ENCODE measurements at regions not wholly inside any gene's neighbourhood (a gene's known extent, or its start where the extent isn't known, plus 50 kb on each side); places are given as distances from the start of the nearest gene placed in this dataset.

DNA sequence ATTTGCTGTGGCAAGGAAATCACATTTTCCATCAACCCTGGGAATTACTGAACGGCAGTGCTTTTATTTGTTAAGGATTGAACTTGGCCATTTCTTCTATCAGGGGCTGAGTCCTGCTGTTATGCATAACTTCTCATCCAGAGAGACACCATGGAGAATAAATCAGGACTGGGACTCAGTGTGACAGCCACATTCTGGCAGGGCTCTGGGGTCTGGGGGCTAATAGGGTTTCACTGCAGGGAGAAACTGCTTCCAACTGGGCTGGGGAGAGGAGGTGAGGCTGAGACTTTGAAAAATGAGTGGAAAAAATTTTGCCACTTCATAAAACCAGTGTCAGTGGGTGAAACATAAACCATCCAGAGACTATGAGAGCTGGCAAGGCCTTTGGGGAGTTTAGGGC, 95.7 kb upstream of the ALDH1B1 start:
- no peaks in the 10 kb centered on the region for H3K4me1 ChIP-seq (ENCODE audit: control insufficient read depth in 1 of 2, insufficient read depth in 2 of 2, low read length in 2 of 2)
- Mint-ChIP-seq H3K9me3 (peaks cover 0 to 2% (median 0%) of the 10 kb centered on the region in 7 donors), H3K27me3 (ENCODE audit: low read depth in 3 of 3) (peaks cover 2 to 6% (median 3%) of the 10 kb centered on the region in 3 donors), H3K36me3 (no peaks in the 10 kb centered on the region), H3K4me3 (no peak overlapping the region), H3K27ac (no peak overlapping the region), H3K4me1 (no peaks in the 10 kb centered on the region)
- H3K27me3 ChIP-seq (ENCODE audit: control insufficient read depth in 2 of 2, insufficient read depth in 2 of 2, low read length in 2 of 2): no peaks in the 10 kb centered on the region
- TF ChIP-seq, protein P1, sequence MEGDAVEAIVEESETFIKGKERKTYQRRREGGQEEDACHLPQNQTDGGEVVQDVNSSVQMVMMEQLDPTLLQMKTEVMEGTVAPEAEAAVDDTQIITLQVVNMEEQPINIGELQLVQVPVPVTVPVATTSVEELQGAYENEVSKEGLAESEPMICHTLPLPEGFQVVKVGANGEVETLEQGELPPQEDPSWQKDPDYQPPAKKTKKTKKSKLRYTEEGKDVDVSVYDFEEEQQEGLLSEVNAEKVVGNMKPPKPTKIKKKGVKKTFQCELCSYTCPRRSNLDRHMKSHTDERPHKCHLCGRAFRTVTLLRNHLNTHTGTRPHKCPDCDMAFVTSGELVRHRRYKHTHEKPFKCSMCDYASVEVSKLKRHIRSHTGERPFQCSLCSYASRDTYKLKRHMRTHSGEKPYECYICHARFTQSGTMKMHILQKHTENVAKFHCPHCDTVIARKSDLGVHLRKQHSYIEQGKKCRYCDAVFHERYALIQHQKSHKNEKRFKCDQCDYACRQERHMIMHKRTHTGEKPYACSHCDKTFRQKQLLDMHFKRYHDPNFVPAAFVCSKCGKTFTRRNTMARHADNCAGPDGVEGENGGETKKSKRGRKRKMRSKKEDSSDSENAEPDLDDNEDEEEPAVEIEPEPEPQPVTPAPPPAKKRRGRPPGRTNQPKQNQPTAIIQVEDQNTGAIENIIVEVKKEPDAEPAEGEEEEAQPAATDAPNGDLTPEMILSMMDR (IDR thresholded peaks at IDR 0.05): no peak
- H2AFZ ChIP-seq (ENCODE audit: insufficient read depth, low read depth, low read length, poor library complexity, severe bottlenecking): no peak overlapping the region
- no peaks in the 10 kb centered on the region for H3K79me2 ChIP-seq (ENCODE audit: insufficient read depth, low read length)
- H3K36me3 ChIP-seq (replicated peaks in 1 of 2; ENCODE audit: control insufficient read depth in 1 of 2, insufficient read depth in 2 of 2, low read length in 2 of 2): no peaks in the 10 kb centered on the region
- no peak overlapping the region for H3K27ac ChIP-seq (ENCODE audit: low read depth in 1 of 2, low read length in 2 of 2)
- no peak overlapping the region for H3K4me2 ChIP-seq (replicated peaks; ENCODE audit: extremely low read depth, low read length, poor library complexity, severe bottlenecking)
- DNase-seq: no peak
- H3K9ac ChIP-seq (ENCODE audit: insufficient read depth, low read length, poor library complexity, severe bottlenecking): no peak overlapping the region
- intact Hi-C loops (cut with micrococcal nuclease): no loop called here
- H4K20me1 ChIP-seq (ENCODE audit: insufficient read depth, low read length): no peaks in the 10 kb centered on the region
- H3K9me3 ChIP-seq (replicated peaks in 1 of 2; ENCODE audit: control insufficient read depth in 1 of 2, insufficient read depth in 1 of 2, low read length in 2 of 2): no peaks in the 10 kb centered on the region
- no peak overlapping the region for H3K4me3 ChIP-seq (replicated peaks in 1 of 3; ENCODE audit: low read depth in 2 of 3, low read length in 3 of 3)
- WGBS (ENCODE audit: insufficient coverage): 100% methylated on average over 1 of the region's 1 CpG

GRCh38 chr9:38295764-38296163, 96.7 kb upstream of the ALDH1B1 start:
- no peaks in the 10 kb centered on the region for H3K36me3 Mint-ChIP-seq
- no peak overlapping the region for H3K4me3 Mint-ChIP-seq
- H3K27me3 ChIP-seq (ENCODE audit: control insufficient read depth in 2 of 2, insufficient read depth in 2 of 2, low read length in 2 of 2): no peaks in the 10 kb centered on the region
- H3K27ac ChIP-seq (ENCODE audit: low read depth in 1 of 2, low read length in 2 of 2): no peak overlapping the region
- H3K9me3 ChIP-seq (replicated peaks in 1 of 2; ENCODE audit: control insufficient read depth in 1 of 2, insufficient read depth in 1 of 2, low read length in 2 of 2): no peaks in the 10 kb centered on the region
- H3K27ac Mint-ChIP-seq: no peak overlapping the region
- no peak overlapping the region for H3K4me2 ChIP-seq (replicated peaks; ENCODE audit: extremely low read depth, low read length, poor library complexity, severe bottlenecking)
- TF ChIP-seq, protein P1 (IDR thresholded peaks at IDR 0.05): no peak
- H3K4me3 ChIP-seq (replicated peaks in 1 of 3; ENCODE audit: low read depth in 2 of 3, low read length in 3 of 3): no peak overlapping the region
- H3K4me1 ChIP-seq (ENCODE audit: control insufficient read depth in 1 of 2, insufficient read depth in 2 of 2, low read length in 2 of 2): no peaks in the 10 kb centered on the region
- H4K20me1 ChIP-seq (ENCODE audit: insufficient read depth, low read length): no peaks in the 10 kb centered on the region
- no peaks in the 10 kb centered on the region for H3K36me3 ChIP-seq (replicated peaks in 1 of 2; ENCODE audit: control insufficient read depth in 1 of 2, insufficient read depth in 2 of 2, low read length in 2 of 2)
- H3K27me3 Mint-ChIP-seq (ENCODE audit: low read depth in 3 of 3): peaks cover 2 to 6% (median 3%) of the 10 kb centered on the region in 3 donors
- no peak for DNase-seq
- no peaks in the 10 kb centered on the region for H3K79me2 ChIP-seq (ENCODE audit: insufficient read depth, low read length)
- H3K9me3 Mint-ChIP-seq: peaks cover 0 to 1% (median 0%) of the 10 kb centered on the region in 7 donors
- intact Hi-C loops (cut with micrococcal nuclease): no loop called here
- H3K9ac ChIP-seq (ENCODE audit: insufficient read depth, low read length, poor library complexity, severe bottlenecking): no peak overlapping the region
- WGBS (ENCODE audit: insufficient coverage): 91% methylated on average over 2 of the region's 3 CpGs
- H2AFZ ChIP-seq (ENCODE audit: insufficient read depth, low read depth, low read length, poor library complexity, severe bottlenecking): no peak overlapping the region
- H3K4me1 Mint-ChIP-seq: no peaks in the 10 kb centered on the region

Measured in CD14-positive monocyte (primary cell).